ENCODE measurements at regions not wholly inside any gene's neighbourhood (a gene's known extent, or its start where the extent isn't known, plus 50 kb on each side); places are given as distances from the start of the nearest gene placed in this dataset.

DNA sequence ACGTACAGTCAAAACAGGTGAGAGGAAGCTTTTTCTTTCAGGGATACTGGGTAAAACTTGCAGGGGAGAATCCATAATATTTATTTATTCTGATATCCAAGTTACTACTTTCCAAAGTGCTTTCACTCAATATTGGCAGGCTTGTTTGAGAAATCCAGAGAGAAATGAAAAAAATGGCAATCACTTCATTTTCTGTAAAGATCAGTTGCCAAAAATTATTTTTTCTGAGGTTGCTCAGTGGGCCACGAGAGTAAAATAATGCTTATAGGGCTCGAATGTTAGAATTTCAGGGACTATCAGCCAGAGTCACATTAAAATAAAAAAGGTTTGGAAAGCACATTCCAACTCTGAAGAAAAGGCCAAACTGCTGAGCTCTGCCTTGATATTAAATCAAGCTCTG lies 324.6 kb upstream of the RND3 start:
- Histone ChIP-seq H3K4me3 (ENCODE audit: insufficient read depth, low read length) (no peak overlapping the region), H3K4me1 (ENCODE audit: insufficient read depth, low read length) (no peaks in the 10 kb centered on the region), H3K79me2 (ENCODE audit: insufficient read depth, low read length) (no peaks in the 10 kb centered on the region), H2AFZ (ENCODE audit: low read length) (no peak overlapping the region), H4K20me1 (ENCODE audit: insufficient read depth, low read length) (no peaks in the 10 kb centered on the region), H3K9me3 (ENCODE audit: low read depth, low read length) (no peaks in the 10 kb centered on the region), H3K27me3 (ENCODE audit: insufficient read depth, low read length) (no peaks in the 10 kb centered on the region), H3K4me2 (ENCODE audit: insufficient read depth, low read length) (no peak overlapping the region), H3K36me3 (ENCODE audit: insufficient read depth, low read length) (no peaks in the 10 kb centered on the region), H3K27ac (ENCODE audit: low read depth, low read length) (no peak overlapping the region)
- TF ChIP-seq, protein P1, sequence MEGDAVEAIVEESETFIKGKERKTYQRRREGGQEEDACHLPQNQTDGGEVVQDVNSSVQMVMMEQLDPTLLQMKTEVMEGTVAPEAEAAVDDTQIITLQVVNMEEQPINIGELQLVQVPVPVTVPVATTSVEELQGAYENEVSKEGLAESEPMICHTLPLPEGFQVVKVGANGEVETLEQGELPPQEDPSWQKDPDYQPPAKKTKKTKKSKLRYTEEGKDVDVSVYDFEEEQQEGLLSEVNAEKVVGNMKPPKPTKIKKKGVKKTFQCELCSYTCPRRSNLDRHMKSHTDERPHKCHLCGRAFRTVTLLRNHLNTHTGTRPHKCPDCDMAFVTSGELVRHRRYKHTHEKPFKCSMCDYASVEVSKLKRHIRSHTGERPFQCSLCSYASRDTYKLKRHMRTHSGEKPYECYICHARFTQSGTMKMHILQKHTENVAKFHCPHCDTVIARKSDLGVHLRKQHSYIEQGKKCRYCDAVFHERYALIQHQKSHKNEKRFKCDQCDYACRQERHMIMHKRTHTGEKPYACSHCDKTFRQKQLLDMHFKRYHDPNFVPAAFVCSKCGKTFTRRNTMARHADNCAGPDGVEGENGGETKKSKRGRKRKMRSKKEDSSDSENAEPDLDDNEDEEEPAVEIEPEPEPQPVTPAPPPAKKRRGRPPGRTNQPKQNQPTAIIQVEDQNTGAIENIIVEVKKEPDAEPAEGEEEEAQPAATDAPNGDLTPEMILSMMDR (IDR thresholded peaks at IDR 0.05; ENCODE audit: extremely low read depth, low read depth, low read length), result no peak
- DNase-seq (ENCODE audit: insufficient read length, low spot score, missing footprints), result no peak

DNA sequence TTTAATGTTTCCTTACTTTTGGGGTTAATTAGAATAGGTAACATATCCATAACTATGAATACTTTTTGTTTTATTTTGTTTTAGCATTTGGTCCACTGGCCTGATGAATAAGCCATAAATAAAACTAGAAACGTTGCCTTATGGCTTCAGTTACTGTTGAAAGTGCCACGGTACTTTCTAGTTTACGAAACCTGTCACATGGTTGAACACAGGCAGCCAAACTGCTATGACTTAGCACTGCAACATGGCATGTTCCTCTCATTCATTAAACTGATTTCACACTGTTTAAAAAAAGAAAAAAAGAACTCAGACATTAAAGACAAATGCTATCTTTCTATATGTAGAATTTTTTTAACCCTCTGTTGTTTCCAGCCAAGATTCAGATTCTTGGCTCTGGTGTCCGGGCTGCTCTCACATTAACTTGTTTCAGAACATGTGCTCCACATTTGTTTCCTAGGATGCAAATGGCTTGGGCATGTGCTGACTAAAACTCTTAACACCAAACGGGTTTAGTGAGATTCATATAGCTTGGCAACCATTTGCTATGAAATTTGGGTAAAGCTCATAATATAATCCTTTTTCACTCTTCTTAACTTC lies 323.9 kb upstream of the RND3 start:
- no peaks in the 10 kb centered on the region for H3K79me2 ChIP-seq (ENCODE audit: insufficient read depth, low read length)
- DNase-seq (ENCODE audit: insufficient read length, low spot score, missing footprints), result no peak
- no peaks in the 10 kb centered on the region for H3K36me3 ChIP-seq (ENCODE audit: insufficient read depth, low read length)
- H3K4me3 ChIP-seq (ENCODE audit: insufficient read depth, low read length), result no peak overlapping the region
- no peak overlapping the region for H3K4me2 ChIP-seq (ENCODE audit: insufficient read depth, low read length)
- no peaks in the 10 kb centered on the region for H3K4me1 ChIP-seq (ENCODE audit: insufficient read depth, low read length)
- H3K9me3 ChIP-seq (ENCODE audit: low read depth, low read length), result no peaks in the 10 kb centered on the region
- no peaks in the 10 kb centered on the region for H4K20me1 ChIP-seq (ENCODE audit: insufficient read depth, low read length)
- H3K27me3 ChIP-seq (ENCODE audit: insufficient read depth, low read length), result no peaks in the 10 kb centered on the region
- TF ChIP-seq, protein P1 (IDR thresholded peaks at IDR 0.05; ENCODE audit: extremely low read depth, low read depth, low read length), result no peak
- no peak overlapping the region for H2AFZ ChIP-seq (ENCODE audit: low read length)
- no peak overlapping the region for H3K27ac ChIP-seq (ENCODE audit: low read depth, low read length)

DNA sequence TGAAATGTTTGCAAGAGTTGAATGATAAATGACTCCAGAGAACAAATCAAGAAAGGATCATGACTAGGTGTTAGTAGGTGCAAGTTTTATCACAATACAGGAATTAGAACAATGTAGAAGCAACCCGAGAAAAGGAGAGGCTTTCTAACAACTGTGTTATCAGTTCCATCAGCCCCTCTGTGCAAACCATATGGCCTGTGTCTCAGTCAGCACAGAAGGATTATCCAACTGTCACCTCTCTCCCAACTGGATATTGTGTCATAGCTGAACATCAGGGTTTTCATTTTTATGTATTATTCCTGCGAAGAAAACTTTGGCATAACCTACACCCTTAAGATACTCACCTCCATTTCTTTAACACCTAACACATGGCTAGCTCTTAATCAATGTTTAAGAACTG lies 321.6 kb upstream of the RND3 start:
- Histone ChIP-seq H3K4me2 (ENCODE audit: insufficient read depth, low read length) (no peak overlapping the region), H4K20me1 (ENCODE audit: insufficient read depth, low read length) (no peaks in the 10 kb centered on the region), H3K36me3 (ENCODE audit: insufficient read depth, low read length) (no peaks in the 10 kb centered on the region), H3K27me3 (ENCODE audit: insufficient read depth, low read length) (no peaks in the 10 kb centered on the region), H3K4me3 (ENCODE audit: insufficient read depth, low read length) (no peak overlapping the region), H3K27ac (ENCODE audit: low read depth, low read length) (no peak overlapping the region), H3K79me2 (ENCODE audit: insufficient read depth, low read length) (no peaks in the 10 kb centered on the region), H2AFZ (ENCODE audit: low read length) (no peak overlapping the region), H3K9me3 (ENCODE audit: low read depth, low read length) (no peaks in the 10 kb centered on the region), H3K4me1 (ENCODE audit: insufficient read depth, low read length) (no peaks in the 10 kb centered on the region)
- TF ChIP-seq, protein P1 (IDR thresholded peaks at IDR 0.05; ENCODE audit: extremely low read depth, low read depth, low read length), result no peak
- DNase-seq (ENCODE audit: insufficient read length, low spot score, missing footprints), result no peak

DNA sequence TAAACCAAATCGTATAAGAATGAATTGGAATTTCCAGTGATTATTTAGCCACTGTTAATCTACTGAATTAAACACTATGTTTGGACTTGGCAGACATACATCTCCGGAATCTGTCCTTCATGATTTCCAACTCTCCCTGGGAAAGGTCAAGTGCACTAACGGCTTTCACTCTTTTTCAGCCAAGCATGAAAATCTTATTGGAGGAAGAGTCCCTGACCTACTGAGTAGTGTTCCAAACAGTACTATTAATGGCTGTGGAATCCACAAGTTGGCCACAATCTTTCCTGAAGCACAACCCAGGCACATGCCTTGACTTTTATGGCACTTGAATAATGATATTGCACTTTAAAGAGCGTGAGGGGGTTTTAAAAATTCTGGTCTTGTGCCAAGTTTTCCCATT lies 318.9 kb upstream of the RND3 start:
- no peaks in the 10 kb centered on the region for H3K9me3 ChIP-seq (ENCODE audit: low read depth, low read length)
- H3K36me3 ChIP-seq (ENCODE audit: insufficient read depth, low read length), result no peaks in the 10 kb centered on the region
- no peak overlapping the region for H3K4me2 ChIP-seq (ENCODE audit: insufficient read depth, low read length)
- H3K4me3 ChIP-seq (ENCODE audit: insufficient read depth, low read length), result no peak overlapping the region
- H3K4me1 ChIP-seq (ENCODE audit: insufficient read depth, low read length), result no peaks in the 10 kb centered on the region
- H3K27ac ChIP-seq (ENCODE audit: low read depth, low read length), result no peak overlapping the region
- TF ChIP-seq, protein P1 (IDR thresholded peaks at IDR 0.05; ENCODE audit: extremely low read depth, low read depth, low read length), result no peak
- no peaks in the 10 kb centered on the region for H3K79me2 ChIP-seq (ENCODE audit: insufficient read depth, low read length)
- no peaks in the 10 kb centered on the region for H3K27me3 ChIP-seq (ENCODE audit: insufficient read depth, low read length)
- DNase-seq (ENCODE audit: insufficient read length, low spot score, missing footprints), result no peak
- H4K20me1 ChIP-seq (ENCODE audit: insufficient read depth, low read length), result no peaks in the 10 kb centered on the region
- H2AFZ ChIP-seq (ENCODE audit: low read length), result no peak overlapping the region

All from osteoblast (primary cell).